Neural cell (in vitro differentiated cells): ENCODE measurements at regions not wholly inside any gene's neighbourhood (a gene's known extent, or its start where the extent isn't known, plus 50 kb on each side); places are given as distances from the start of the nearest gene placed in this dataset.

Experiments
- H2AFZ ChIP-seq: fragments of 200-600, 300-800 bp; sonication (generic), shearing (Covaris generic); 2 replicates; pipeline ENCODE4 v1.6.0; 2014; ENCODE audit warnings: low read depth, mild to moderate bottlenecking, antibody characterized with exemption, low read length, moderate library complexity
- H3F3A ChIP-seq: fragments of 200-600 bp; shearing (Covaris generic); 2 replicates; pipeline ENCODE4 v1.6.1; 2016; ENCODE audit warnings: mild to moderate bottlenecking, moderate library complexity, mixed read lengths, antibody characterized with exemption, low read length; ENCODE audit not compliant: insufficient read depth, poor library complexity, severe bottlenecking
- H3K27ac ChIP-seq: fragments of 200-600, 300-800 bp; sonication (generic), shearing (Covaris generic); 2 replicates; pipeline ENCODE4 v1.5.1; 2014; ENCODE audit warnings: mild to moderate bottlenecking, low read length, moderate library complexity
- H3K27me3 ChIP-seq: fragments of 300-800, 200-600 bp; sonication (generic), shearing (Covaris generic); 2 replicates; pipeline ENCODE4 v1.6.0; 2014; ENCODE audit warnings: mild to moderate bottlenecking, low read depth, low read length, moderate library complexity; ENCODE audit not compliant: insufficient read depth
- H3K36me3 ChIP-seq: fragments of 300-800, 200-600 bp; sonication (generic), shearing (Covaris generic); 2 replicates; pipeline ENCODE4 v1.5.1; 2014; ENCODE audit warnings: mild to moderate bottlenecking, antibody characterized with exemption, low read length, moderate library complexity; ENCODE audit not compliant: insufficient read depth
- H3K4me2 ChIP-seq: fragments of 300-800, 200-600 bp; sonication (generic), shearing (Covaris generic); 2 replicates; pipeline ENCODE4 v1.6.0; 2014; ENCODE audit warnings: mild to moderate bottlenecking, low read length
- H3K4me3 ChIP-seq: fragments of 300-800, 200-600 bp; sonication (generic), shearing (Covaris generic); 2 replicates; pipeline ENCODE4 v1.5.1; 2014; ENCODE audit warnings: mild to moderate bottlenecking, low read length, moderate library complexity
- H3K79me2 ChIP-seq: fragments of 200-600 bp; shearing (Covaris generic); replicated peaks from 2 replicates; pipeline ENCODE4 v1.6.0; 2014; ENCODE audit warnings: mild to moderate bottlenecking, low read length, moderate library complexity; ENCODE audit not compliant: insufficient read depth
- H3K9ac ChIP-seq: fragments of 300-800, 200-600 bp; sonication (generic), shearing (Covaris generic); 2 replicates; pipeline ENCODE4 v1.6.1; 2016; ENCODE audit warnings: mild to moderate bottlenecking, low read length, mixed read lengths
- H3K9me2 ChIP-seq: fragments of 200-600 bp; shearing (Covaris generic); 2 replicates; pipeline ENCODE4 v1.6.1; 2016; ENCODE audit warnings: mild to moderate bottlenecking, low read length, mixed read lengths; ENCODE audit not compliant: insufficient read depth
- H3K9me3 ChIP-seq: fragments of 200-600, 300-800 bp; sonication (generic), shearing (Covaris generic); 2 replicates; pipeline ENCODE4 v1.6.1; 2016; ENCODE audit warnings: mild to moderate bottlenecking, mixed run types, low read length, moderate library complexity, mixed read lengths
- H4K20me1 ChIP-seq: fragments of 200-600 bp; shearing (Covaris generic); 2 replicates; pipeline ENCODE4 v1.6.1; 2016; ENCODE audit warnings: mild to moderate bottlenecking, mixed run types; ENCODE audit not compliant: insufficient read depth
- EP300 ChIP-seq: fragments of 450-650 bp; conservative IDR thresholded peaks from 2 replicates; pipeline ENCODE4 v1.6.1; 2014; ENCODE audit warnings: antibody characterized with exemption, mild to moderate bottlenecking, moderate library complexity; ENCODE audit not compliant: poor library complexity, severe bottlenecking
- EZH2 ChIP-seq: fragments of 200-600, 300-800 bp; shearing (Covaris generic), sonication (generic); IDR thresholded peaks from 2 replicates; pipeline ENCODE4 v1.6.1; 2014; ENCODE audit warnings: antibody characterized with exemption, low read length, borderline replicate concordance, mild to moderate bottlenecking; ENCODE audit not compliant: insufficient read depth, poor library complexity, severe bottlenecking
- MXI1 ChIP-seq: fragments of 450-650 bp; conservative IDR thresholded peaks from 2 replicates; pipeline ENCODE4 v1.6.1; 2014; ENCODE audit warnings: antibody characterized with exemption, mild to moderate bottlenecking; ENCODE audit not compliant: poor library complexity, severe bottlenecking
- POLR2AphosphoS5 ChIP-seq: IDR thresholded peaks from 2 replicates; pipeline ENCODE4 v1.6.1; 2012
- RAD21 ChIP-seq: fragments of 450-650 bp; conservative IDR thresholded peaks from 2 replicates; pipeline ENCODE4 v1.6.1; 2014; ENCODE audit warnings: antibody characterized with exemption, mild to moderate bottlenecking, moderate library complexity
- SMC3 ChIP-seq: fragments of 450-650 bp; conservative IDR thresholded peaks from 2 replicates; pipeline ENCODE4 v1.6.1; 2014; ENCODE audit warnings: antibody characterized with exemption, mild to moderate bottlenecking, moderate library complexity; ENCODE audit not compliant: poor library complexity
- TAF1 ChIP-seq: IDR thresholded peaks from 2 replicates; pipeline ENCODE4 v1.6.1; 2012; ENCODE audit warnings: low read depth
- TF ChIP-seq, protein P1 (sequence below): fragments of 450-650 bp; IDR thresholded peaks from 2 replicates; pipeline ENCODE4 v1.5.1; 2014; ENCODE audit warnings: antibody characterized with exemption, mild to moderate bottlenecking, moderate library complexity; ENCODE audit not compliant: poor library complexity, severe bottlenecking
- TF ChIP-seq, protein P2 (sequence below): IDR thresholded peaks from 2 replicates; pipeline ENCODE4 v1.6.1; 2012; ENCODE audit warnings: borderline replicate concordance

DNA sequence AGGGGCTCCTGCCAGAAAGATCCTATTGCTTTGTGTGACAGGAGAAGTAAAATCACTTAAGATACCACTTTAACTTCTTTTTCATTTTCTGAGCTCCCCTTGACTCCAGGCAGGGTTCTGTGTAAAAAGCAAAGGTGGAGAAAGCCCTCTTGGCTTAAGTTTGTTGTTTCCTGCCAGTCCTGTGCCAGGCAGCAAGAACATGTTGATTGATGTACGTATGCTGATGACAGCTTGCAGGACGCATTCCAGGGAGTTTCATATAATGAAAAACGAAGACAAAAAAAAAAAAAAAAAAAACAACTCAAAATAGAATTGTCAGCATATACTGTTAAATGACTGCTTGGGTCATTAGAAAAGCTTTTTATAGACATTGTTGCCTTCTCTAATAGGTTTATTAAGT is 251.7 kb downstream of the PSAT1 start:
- H3K27ac ChIP-seq = no peak overlapping the region

DNA sequence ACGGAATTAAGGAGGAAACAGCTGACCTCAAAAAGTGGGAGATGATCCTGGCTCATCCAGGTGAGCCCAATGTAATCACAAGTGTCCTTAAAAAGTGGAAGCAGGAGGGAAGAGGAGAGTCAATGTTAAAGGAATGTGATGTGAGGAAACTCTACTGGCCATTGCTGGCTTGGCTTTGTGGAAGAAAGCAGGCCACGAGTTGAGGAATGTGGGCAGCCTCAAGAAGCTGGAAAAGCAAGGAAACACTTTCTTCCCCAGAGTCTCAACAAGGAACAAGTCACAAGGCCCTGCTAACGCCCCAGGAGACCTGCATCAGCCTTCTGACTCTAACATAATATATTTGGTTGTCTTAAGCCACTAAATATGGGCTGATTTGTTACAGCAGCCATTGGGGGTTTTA is 252.8 kb downstream of the PSAT1 start:
- no peaks in the 10 kb centered on the region for H3K9me3 ChIP-seq
- no peaks in the 10 kb centered on the region for H3K79me2 ChIP-seq
- no peak overlapping the region for H3K4me3 ChIP-seq
- TF ChIP-seq TAF1 (no peak), EZH2 (no peak), MXI1 (no peak), SMC3 (no peak), POLR2AphosphoS5 (no peak), EP300 (no peak), RAD21 (no peak)
- TF ChIP-seq, protein P1, sequence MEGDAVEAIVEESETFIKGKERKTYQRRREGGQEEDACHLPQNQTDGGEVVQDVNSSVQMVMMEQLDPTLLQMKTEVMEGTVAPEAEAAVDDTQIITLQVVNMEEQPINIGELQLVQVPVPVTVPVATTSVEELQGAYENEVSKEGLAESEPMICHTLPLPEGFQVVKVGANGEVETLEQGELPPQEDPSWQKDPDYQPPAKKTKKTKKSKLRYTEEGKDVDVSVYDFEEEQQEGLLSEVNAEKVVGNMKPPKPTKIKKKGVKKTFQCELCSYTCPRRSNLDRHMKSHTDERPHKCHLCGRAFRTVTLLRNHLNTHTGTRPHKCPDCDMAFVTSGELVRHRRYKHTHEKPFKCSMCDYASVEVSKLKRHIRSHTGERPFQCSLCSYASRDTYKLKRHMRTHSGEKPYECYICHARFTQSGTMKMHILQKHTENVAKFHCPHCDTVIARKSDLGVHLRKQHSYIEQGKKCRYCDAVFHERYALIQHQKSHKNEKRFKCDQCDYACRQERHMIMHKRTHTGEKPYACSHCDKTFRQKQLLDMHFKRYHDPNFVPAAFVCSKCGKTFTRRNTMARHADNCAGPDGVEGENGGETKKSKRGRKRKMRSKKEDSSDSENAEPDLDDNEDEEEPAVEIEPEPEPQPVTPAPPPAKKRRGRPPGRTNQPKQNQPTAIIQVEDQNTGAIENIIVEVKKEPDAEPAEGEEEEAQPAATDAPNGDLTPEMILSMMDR = no peak
- TF ChIP-seq, protein P2, sequence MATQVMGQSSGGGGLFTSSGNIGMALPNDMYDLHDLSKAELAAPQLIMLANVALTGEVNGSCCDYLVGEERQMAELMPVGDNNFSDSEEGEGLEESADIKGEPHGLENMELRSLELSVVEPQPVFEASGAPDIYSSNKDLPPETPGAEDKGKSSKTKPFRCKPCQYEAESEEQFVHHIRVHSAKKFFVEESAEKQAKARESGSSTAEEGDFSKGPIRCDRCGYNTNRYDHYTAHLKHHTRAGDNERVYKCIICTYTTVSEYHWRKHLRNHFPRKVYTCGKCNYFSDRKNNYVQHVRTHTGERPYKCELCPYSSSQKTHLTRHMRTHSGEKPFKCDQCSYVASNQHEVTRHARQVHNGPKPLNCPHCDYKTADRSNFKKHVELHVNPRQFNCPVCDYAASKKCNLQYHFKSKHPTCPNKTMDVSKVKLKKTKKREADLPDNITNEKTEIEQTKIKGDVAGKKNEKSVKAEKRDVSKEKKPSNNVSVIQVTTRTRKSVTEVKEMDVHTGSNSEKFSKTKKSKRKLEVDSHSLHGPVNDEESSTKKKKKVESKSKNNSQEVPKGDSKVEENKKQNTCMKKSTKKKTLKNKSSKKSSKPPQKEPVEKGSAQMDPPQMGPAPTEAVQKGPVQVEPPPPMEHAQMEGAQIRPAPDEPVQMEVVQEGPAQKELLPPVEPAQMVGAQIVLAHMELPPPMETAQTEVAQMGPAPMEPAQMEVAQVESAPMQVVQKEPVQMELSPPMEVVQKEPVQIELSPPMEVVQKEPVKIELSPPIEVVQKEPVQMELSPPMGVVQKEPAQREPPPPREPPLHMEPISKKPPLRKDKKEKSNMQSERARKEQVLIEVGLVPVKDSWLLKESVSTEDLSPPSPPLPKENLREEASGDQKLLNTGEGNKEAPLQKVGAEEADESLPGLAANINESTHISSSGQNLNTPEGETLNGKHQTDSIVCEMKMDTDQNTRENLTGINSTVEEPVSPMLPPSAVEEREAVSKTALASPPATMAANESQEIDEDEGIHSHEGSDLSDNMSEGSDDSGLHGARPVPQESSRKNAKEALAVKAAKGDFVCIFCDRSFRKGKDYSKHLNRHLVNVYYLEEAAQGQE = no peak
- no peaks in the 10 kb centered on the region for H3K9me2 ChIP-seq
- H3K27me3 ChIP-seq = no peaks in the 10 kb centered on the region
- H3K36me3 ChIP-seq = no peaks in the 10 kb centered on the region
- no peak overlapping the region for H3K4me2 ChIP-seq
- H3F3A ChIP-seq = no peaks in the 10 kb centered on the region
- no peaks in the 10 kb centered on the region for H4K20me1 ChIP-seq
- no peak overlapping the region for H3K9ac ChIP-seq
- no peak overlapping the region for H3K27ac ChIP-seq
- no peak overlapping the region for H2AFZ ChIP-seq

More for the DNA sequence above, 251.7 kb downstream of the PSAT1 start:
- Histone ChIP-seq H3K9me2 (no peaks in the 10 kb centered on the region), H3K27me3 (no peaks in the 10 kb centered on the region), H4K20me1 (no peaks in the 10 kb centered on the region), H3K9me3 (no peaks in the 10 kb centered on the region), H3K9ac (no peak overlapping the region), H3K4me3 (no peak overlapping the region), H2AFZ (no peak overlapping the region), H3K36me3 (no peaks in the 10 kb centered on the region), H3F3A (no peaks in the 10 kb centered on the region), H3K4me2 (no peak overlapping the region), H3K79me2 (no peaks in the 10 kb centered on the region)
- TF ChIP-seq, protein P1 = no peak
- TF ChIP-seq SMC3 = no peak
- TF ChIP-seq EP300 = no peak
- no peak for TF ChIP-seq POLR2AphosphoS5
- TF ChIP-seq, protein P2 = no peak
- TF ChIP-seq EZH2 = no peak
- no peak for TF ChIP-seq RAD21
- TF ChIP-seq TAF1 = no peak
- no peak for TF ChIP-seq MXI1
